DMS79 treated with DMSO at 0.1 percent for 48 hours (cell line): ENCODE measurements at regions not wholly inside any gene's neighbourhood (a gene's known extent, or its start where the extent isn't known, plus 50 kb on each side); places are given as distances from the start of the nearest gene placed in this dataset.

Experiments
- DNase-seq: peaks from one replicate; lab custom pipeline; 2025; lab: John Stamatoyannopoulos, UW

GRCh38 chr16:66171578-66171977, 194.9 kb upstream of the CDH5 start:
- DNase-seq = no peak

- no peak for DNase-seq
Observed at GRCh38 chr16:66170989-66171388, 195.5 kb upstream of the CDH5 start.

GRCh38 chr16:66169817-66170216, 196.7 kb upstream of the CDH5 start:
- no peak for DNase-seq

GRCh38 chr16:66168777-66169176, 197.7 kb upstream of the CDH5 start:
- no peak for DNase-seq

- DNase-seq = no peak
Observed at GRCh38 chr16:66167564-66168291, 198.8 kb upstream of the CDH5 start.

- DNase-seq = no peak
Observed at GRCh38 chr16:66166490-66166889, 200.0 kb upstream of the CDH5 start.

GRCh38 chr16:66165879-66166278, 200.6 kb upstream of the CDH5 start:
- DNase-seq = no peak

GRCh38 chr16:66164581-66165247, 201.8 kb upstream of the CDH5 start:
- DNase-seq = no peak

GRCh38 chr16:66162821-66163220, 203.7 kb upstream of the CDH5 start:
- DNase-seq = no peak

- no peak for DNase-seq
Observed at GRCh38 chr16:66161942-66162341, 204.5 kb upstream of the CDH5 start.

- no peak for DNase-seq
Observed at GRCh38 chr16:66161269-66161668, 205.2 kb upstream of the CDH5 start.

GRCh38 chr16:66159987-66160386, 206.5 kb upstream of the CDH5 start:
- DNase-seq = no peak

- DNase-seq = no peak
Observed at GRCh38 chr16:66156538-66156937, 210.0 kb upstream of the CDH5 start.

- no peak for DNase-seq
Observed at GRCh38 chr16:66155933-66156332, 210.6 kb upstream of the CDH5 start.

- DNase-seq = no peak
Observed at GRCh38 chr16:66154801-66155200, 211.7 kb upstream of the CDH5 start.

GRCh38 chr16:66152823-66153393, 213.6 kb upstream of the CDH5 start:
- no peak for DNase-seq

- DNase-seq = no peak
Observed at GRCh38 chr16:66152181-66152580, 214.3 kb upstream of the CDH5 start.

- DNase-seq = no peak
Observed at GRCh38 chr16:66150698-66151482, 215.6 kb upstream of the CDH5 start.

- DNase-seq = no peak
Observed at GRCh38 chr16:66147291-66147690, 219.2 kb upstream of the CDH5 start.

- DNase-seq = no peak
Observed at GRCh38 chr16:66146798-66147197, 219.7 kb upstream of the CDH5 start.

- DNase-seq = no peak
Observed at GRCh38 chr16:66144641-66145040, 221.8 kb upstream of the CDH5 start.

GRCh38 chr16:66143415-66143814, 223.1 kb upstream of the CDH5 start:
- DNase-seq = no peak

GRCh38 chr16:66141885-66142284, 224.6 kb upstream of the CDH5 start:
- no peak for DNase-seq
